IMR-90 (cell line): ENCODE measurements at regions not wholly inside any gene's neighbourhood (a gene's known extent, or its start where the extent isn't known, plus 50 kb on each side); places are given as distances from the start of the nearest gene placed in this dataset.

Experiments
- CEBPB ChIP-seq: IDR thresholded peaks from 2 replicates; pipeline ENCODE4 v1.6.1; 2012; ENCODE audit warnings: low read depth, low read length, improper control_type of control experiment
- MAZ ChIP-seq: IDR thresholded peaks from 2 replicates; pipeline ENCODE4 v1.6.1; 2012; ENCODE audit warnings: low read depth, mild to moderate bottlenecking, low read length, improper control_type of control experiment, moderate library complexity, borderline replicate concordance
- POLR2A ChIP-seq: IDR thresholded peaks from 2 replicates; pipeline ENCODE4 v1.6.1; 2012; ENCODE audit warnings: mild to moderate bottlenecking, low read depth, low read length
- TF ChIP-seq, protein P1 (sequence below): fragments of 150-350 bp; IDR thresholded peaks from 2 replicates; pipeline ENCODE4 v1.6.1; 2017; ENCODE audit warnings: mild to moderate bottlenecking, antibody characterized with exemption, low read length, low read depth

DNA sequence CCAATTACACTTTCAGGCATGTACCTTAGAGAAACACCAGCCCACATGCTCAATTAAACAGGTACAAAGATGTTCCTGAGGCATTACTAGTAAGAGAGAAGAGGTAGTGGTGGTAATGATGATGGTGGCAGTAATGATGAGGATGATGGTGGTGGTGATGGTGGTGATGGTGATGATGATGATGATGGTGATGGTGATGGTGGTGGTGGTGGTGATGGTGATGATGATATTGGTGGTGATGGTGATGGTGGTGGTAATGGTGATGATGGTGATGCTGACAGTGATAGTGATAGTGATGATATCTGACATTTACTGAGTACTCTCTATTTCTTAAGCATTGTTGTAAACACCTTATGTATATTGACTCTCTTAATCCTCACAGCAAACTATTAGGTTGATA is 318.4 kb downstream of the NSG2 start:
- TF ChIP-seq, protein P1, sequence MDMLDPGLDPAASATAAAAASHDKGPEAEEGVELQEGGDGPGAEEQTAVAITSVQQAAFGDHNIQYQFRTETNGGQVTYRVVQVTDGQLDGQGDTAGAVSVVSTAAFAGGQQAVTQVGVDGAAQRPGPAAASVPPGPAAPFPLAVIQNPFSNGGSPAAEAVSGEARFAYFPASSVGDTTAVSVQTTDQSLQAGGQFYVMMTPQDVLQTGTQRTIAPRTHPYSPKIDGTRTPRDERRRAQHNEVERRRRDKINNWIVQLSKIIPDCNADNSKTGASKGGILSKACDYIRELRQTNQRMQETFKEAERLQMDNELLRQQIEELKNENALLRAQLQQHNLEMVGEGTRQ, result no peak
- no peak for TF ChIP-seq MAZ
- no peak for TF ChIP-seq CEBPB
- TF ChIP-seq POLR2A, result no peak
